SK-N-SH (cell line): ENCODE measurements at regions not wholly inside any gene's neighbourhood (a gene's known extent, or its start where the extent isn't known, plus 50 kb on each side); places are given as distances from the start of the nearest gene placed in this dataset.
A peak's percentile ranks its signal among the peaks of the same experiment; 100 is the strongest.

Experiments used
- CTCF ChIA-PET: fragments of 300-600, 350-600 bp; formaldehyde crosslinking; extraction: SDS; loops from one replicate; lab custom pipeline; 2021; lab: Yijun Ruan, JAX
- POLR2A ChIA-PET: fragments of 350-600 bp; sonication (Branson Sonifier 250); formaldehyde crosslinking; extraction: SDS; loops from one replicate; lab custom pipeline; 2020; ENCODE audit warnings: antibody characterized with exemption, inconsistent platforms; lab: Yijun Ruan, JAX
- DNase-seq: peaks from one replicate; pipeline ENCODE4 v3.0.0; 2012
- H2AFZ ChIP-seq: fragments of 200-600 bp; sonication (generic); 2 replicates; pipeline ENCODE4 v1.8.1; 2016; ENCODE audit warnings: antibody characterized with exemption, mild to moderate bottlenecking, low read depth
- H3F3A ChIP-seq: fragments of 200-600 bp; sonication (generic); replicated peaks from 2 replicates; pipeline ENCODE3; 2016; ENCODE audit warnings: antibody characterized with exemption, mild to moderate bottlenecking; ENCODE audit not compliant: insufficient read depth
- H3K27ac ChIP-seq, 2 experiments: fragments of 200-500 bp in 1 of 2; fragments of 200-600 bp in 1 of 2; sonication (Bioruptor generic) in 1 of 2; sonication (generic), shearing (Covaris generic) in 1 of 2; 2 replicates each; pipeline versions ENCODE4 v1.5.1 to v1.6.1; 2014 to 2016; ENCODE audit warnings: low read depth in 2 of 2, inconsistent platforms in 1 of 2, low read length in 1 of 2, mild to moderate bottlenecking in 1 of 2, mixed read lengths in 1 of 2
- H3K27me3 ChIP-seq: fragments of 200-600 bp; sonication (generic), shearing (Covaris generic); 2 replicates; pipeline ENCODE4 v1.6.1; 2016; ENCODE audit warnings: mixed run types; ENCODE audit not compliant: insufficient read depth
- H3K36me3 ChIP-seq, 2 experiments: fragments of 200-500 bp in 1 of 2; fragments of 200-600 bp in 1 of 2; sonication (Bioruptor generic) in 1 of 2; sonication (generic) in 1 of 2; replicated peaks in 1 of 2; 2 replicates each; pipeline versions ENCODE3 to v1.5.1; 2014 to 2016; ENCODE audit warnings: low read length in 1 of 2, mild to moderate bottlenecking in 1 of 2; ENCODE audit not compliant: insufficient read depth in 2 of 2, control insufficient read depth in 1 of 2
- H3K4me1 ChIP-seq, 2 experiments: fragments of 200-500 bp in 1 of 2; fragments of 200-600 bp in 1 of 2; sonication (Bioruptor generic) in 1 of 2; sonication (generic), shearing (Covaris generic) in 1 of 2; 2 replicates each; pipeline versions ENCODE4 v1.5.1 to v1.6.1; 2014 to 2016; ENCODE audit warnings: low read depth in 1 of 2, low read length in 1 of 2, mixed run types in 1 of 2; ENCODE audit not compliant: insufficient read depth in 2 of 2, control insufficient read depth in 1 of 2
- H3K4me2 ChIP-seq: fragments of 200-600 bp; sonication (generic), shearing (Covaris generic); 2 replicates; pipeline ENCODE4 v1.6.1; 2017; ENCODE audit warnings: mixed run types
- H3K4me3 ChIP-seq, 2 experiments: fragments of 200-500 bp in 1 of 2; fragments of 200-600 bp in 1 of 2; sonication (Bioruptor generic) in 1 of 2; sonication (generic), shearing (Covaris generic) in 1 of 2; 2 replicates each; pipeline versions ENCODE4 v1.5.1 to v1.8.1; 2014 to 2016; ENCODE audit warnings: low read depth in 2 of 2, inconsistent platforms in 1 of 2, low read length in 1 of 2, mild to moderate bottlenecking in 1 of 2, mixed read lengths in 1 of 2, moderate library complexity in 1 of 2
- H3K79me2 ChIP-seq: fragments of 200-600 bp; sonication (generic); 2 replicates; pipeline ENCODE4 v1.8.1; 2017; ENCODE audit warnings: mild to moderate bottlenecking; ENCODE audit not compliant: insufficient read depth
- H3K9ac ChIP-seq: fragments of 200-600 bp; sonication (generic); 2 replicates; pipeline ENCODE4 v1.6.1; 2017; ENCODE audit warnings: mixed run types
- H3K9me2 ChIP-seq: fragments of 200-600 bp; sonication (generic); 2 replicates; pipeline ENCODE4 v1.6.1; 2017; ENCODE audit warnings: mixed run types
- H3K9me3 ChIP-seq: fragments of 200-600 bp; sonication (generic); 2 replicates; pipeline ENCODE4 v1.6.1; 2017; ENCODE audit warnings: mixed run types, mild to moderate bottlenecking, moderate library complexity
- H4K20me1 ChIP-seq: fragments of 200-600 bp; sonication (generic); 2 replicates; pipeline ENCODE4 v1.6.1; 2017; ENCODE audit warnings: mild to moderate bottlenecking, mixed run types; ENCODE audit not compliant: insufficient read depth
- CTCF ChIP-seq: fragments of 200-600 bp; sonication (generic); IDR thresholded peaks from 2 replicates; pipeline ENCODE4 v1.6.1; 2017; ENCODE audit warnings: antibody characterized with exemption, mild to moderate bottlenecking, moderate library complexity
- ELF1 ChIP-seq: IDR thresholded peaks from 2 replicates; pipeline ENCODE4 v1.4.0; 2012
- EP300 ChIP-seq, 2 experiments: IDR thresholded peaks; 2 replicates each; pipeline versions ENCODE4 v1.4.0 to v1.6.1; 2012; ENCODE audit warnings: borderline replicate concordance in 1 of 2, low read depth in 1 of 2, low read length in 1 of 2
- EZH2phosphoT487 ChIP-seq: fragments of 200-600 bp; sonication (generic); IDR thresholded peaks from 2 replicates; pipeline ENCODE4 v1.6.1; 2017; ENCODE audit warnings: low read depth, mixed run types, mild to moderate bottlenecking, antibody characterized with exemption, moderate library complexity, borderline replicate concordance
- FOXJ3 ChIP-seq: sonication (generic); formaldehyde crosslinking; IDR thresholded peaks from 2 replicates; pipeline ENCODE4 v1.5.1; 2020; ENCODE audit warnings: mild to moderate bottlenecking, missing genetic modification reagents
- FOXM1 ChIP-seq: IDR thresholded peaks from 2 replicates; pipeline ENCODE4 v1.4.0; 2012; ENCODE audit warnings: low read depth, mild to moderate bottlenecking
- IRF3 ChIP-seq: fragments of 150-350 bp; IDR thresholded peaks from 2 replicates; pipeline ENCODE4 v1.6.1; 2016; ENCODE audit warnings: mild to moderate bottlenecking, low read depth, low read length
- MAX ChIP-seq: IDR thresholded peaks from 2 replicates; pipeline ENCODE4 v1.4.0; 2012; ENCODE audit warnings: low read depth
- MEF2A ChIP-seq: IDR thresholded peaks from 2 replicates; pipeline ENCODE4 v1.4.0; 2012; ENCODE audit warnings: low read depth, borderline replicate concordance
- MXI1 ChIP-seq: IDR thresholded peaks from 2 replicates; pipeline ENCODE4 v1.6.1; 2012; ENCODE audit warnings: mild to moderate bottlenecking, low read depth, low read length, improper control_type of control experiment
- NFIC ChIP-seq: IDR thresholded peaks from 2 replicates; pipeline ENCODE4 v1.4.0; 2012; ENCODE audit warnings: borderline replicate concordance
- NRF1 ChIP-seq: IDR thresholded peaks from 2 replicates; pipeline ENCODE4 v1.6.1; 2012; ENCODE audit warnings: low read depth, mild to moderate bottlenecking, low read length
- POLR2AphosphoS5 ChIP-seq: IDR thresholded peaks from 2 replicates; pipeline ENCODE4 v1.6.1; 2012; ENCODE audit warnings: low read depth, low read length
- RAD21 ChIP-seq: IDR thresholded peaks from 2 replicates; pipeline ENCODE4 v1.6.1; 2012; ENCODE audit warnings: mild to moderate bottlenecking, low read length
- RFX5 ChIP-seq: IDR thresholded peaks from 2 replicates; pipeline ENCODE4 v1.6.1; 2012; ENCODE audit warnings: mild to moderate bottlenecking, improper control_type of control experiment, low read length
- SMC3 ChIP-seq: IDR thresholded peaks from 2 replicates; pipeline ENCODE4 v1.6.1; 2012; ENCODE audit warnings: low read depth, low read length, improper control_type of control experiment
- TAF1 ChIP-seq: IDR thresholded peaks from 2 replicates; pipeline ENCODE4 v1.6.1; 2012; ENCODE audit warnings: low read depth, mild to moderate bottlenecking, low read length, moderate library complexity, borderline replicate concordance
- TEAD4 ChIP-seq: IDR thresholded peaks from 2 replicates; pipeline ENCODE4 v1.4.0; 2012; ENCODE audit warnings: mild to moderate bottlenecking, borderline replicate concordance; ENCODE audit not compliant: insufficient read depth
- USF1 ChIP-seq: IDR thresholded peaks from 2 replicates; pipeline ENCODE4 v1.4.0; 2012; ENCODE audit warnings: low read depth, borderline replicate concordance
- ZBTB33 ChIP-seq: IDR thresholded peaks from 2 replicates; pipeline ENCODE4 v1.4.0; 2012; ENCODE audit warnings: low read depth, borderline replicate concordance
- WGBS: methylation state at CpG from one replicate; pipeline ENCODE4 v1.1.6; 2017; ENCODE audit warnings: low lambda C conversion rate; 5-methylcytosine and 5-hydroxymethylcytosine counted together

GRCh38 chr4:143773998-143774895, 73.8 kb upstream of the FREM3 start:
- peak; percentile 21 for DNase-seq
- no peaks in the 10 kb centered on the region for H3K9me2 ChIP-seq
- H3K4me2 ChIP-seq = no peak overlapping the region
- peak; percentile 69 for TF ChIP-seq CTCF
- TF ChIP-seq SMC3 = peak; percentile 74
- TF ChIP-seq NRF1 = 0 out of 2 replicates have a peak, but pooled peaks have one; percentile 9
- TF ChIP-seq RAD21 = peak; percentile 77
- TF ChIP-seq TEAD4 = no peak
- no peaks in the 10 kb centered on the region for H3K79me2 ChIP-seq
- ChIA-PET CTCF (interaction anchor here (0.6 to 1.7 kb wide), 4 partner anchors 9 to 23 kb away, joined by 3 to 10 read pairs (median 4); no protein-coding TSS in a partner anchor), POLR2A (no interaction called here)
- H3K36me3 ChIP-seq = no peaks in the 10 kb centered on the region
- H3K9ac ChIP-seq = no peak overlapping the region
- 0 out of 2 replicates have a peak, but pooled peaks cover 5% of the 10 kb centered on the region for H3K9me3 ChIP-seq
- H3K27me3 ChIP-seq = no peaks in the 10 kb centered on the region
- peaks cover 29% of the 10 kb centered on the region for H3F3A ChIP-seq
- peaks cover 0 to 10% of the 10 kb centered on the region in 2 experiments; a peak in 1 of 4 replicates for H3K4me1 ChIP-seq
- 40% methylated on average over 6 of the region's 8 CpGs for WGBS
- no peak overlapping the region for H2AFZ ChIP-seq
- H3K27ac ChIP-seq = no peak overlapping the region
- no peak overlapping the region; a peak in 1 of 4 replicates for H3K4me3 ChIP-seq
- no peaks in the 10 kb centered on the region for H4K20me1 ChIP-seq

GRCh38 chr4:143771269-143771668, 70.8 kb upstream of the FREM3 start:
- peaks cover 41% of the 10 kb centered on the region for H3F3A ChIP-seq
- no peak for DNase-seq
- no peaks in the 10 kb centered on the region for H3K79me2 ChIP-seq
- no peaks in the 10 kb centered on the region for H4K20me1 ChIP-seq
- peak overlapping the region; percentile 14; the same call in 1 of the 2 replicates for H3K4me2 ChIP-seq
- no peaks in the 10 kb centered on the region for H3K9me2 ChIP-seq
- H3K9ac ChIP-seq = no peak overlapping the region
- no peaks in the 10 kb centered on the region for H3K27me3 ChIP-seq
- H3K36me3 ChIP-seq = no peaks in the 10 kb centered on the region
- peak overlapping the region in 1 of 2 experiments; percentile 89; a peak in 2 of 4 replicates for H3K27ac ChIP-seq
- ChIA-PET CTCF (no interaction called here), POLR2A (no interaction called here)
- no peak overlapping the region for H3K4me3 ChIP-seq
- H2AFZ ChIP-seq = no peak overlapping the region
- 0 out of 2 replicates have a peak, but pooled peaks cover 5% of the 10 kb centered on the region for H3K9me3 ChIP-seq
- H3K4me1 ChIP-seq = peaks cover 0 to 20% of the 10 kb centered on the region in 2 experiments; a peak in 1 of 4 replicates
- TF ChIP-seq FOXM1 (no peak), IRF3 (no peak), USF1 (no peak), RAD21 (no peak), EP300 (IDR thresholded peaks at IDR 0.05; ENCODE audit: borderline replicate concordance in 1 of 2, low read depth in 1 of 2, low read length in 1 of 2) (peak in 1 of 2 experiments; percentile 75; a peak in 2 of 4 replicates), POLR2AphosphoS5 (no peak), FOXJ3 (CRISPR knock-in tag) (no peak), MXI1 (no peak), ZBTB33 (no peak), MEF2A (peak; percentile 58), TAF1 (no peak), NRF1 (no peak), MAX (no peak), ELF1 (no peak), EZH2phosphoT487 (no peak), RFX5 (no peak), NFIC (peak; percentile 83)
